Mesenchymal stem cell (in vitro differentiated cells and primary cell): ENCODE measurements at regions not wholly inside any gene's neighbourhood (a gene's known extent, or its start where the extent isn't known, plus 50 kb on each side); places are given as distances from the start of the nearest gene placed in this dataset.

ENCODE experiments used
- DNase-seq: peaks from one replicate; pipeline ENCODE4 v3.0.0-alpha.2; 2013
- H2AFZ ChIP-seq: one replicate; pipeline ENCODE4 v1.6.1; 2013; ENCODE audit warnings: low read depth, mild to moderate bottlenecking, control low read depth, inconsistent platforms, low read length, moderate library complexity
- H2AK5ac ChIP-seq: 2 replicates; pipeline ENCODE4 v1.6.1; 2013; ENCODE audit warnings: low read length, moderate library complexity, mild to moderate bottlenecking, inconsistent platforms; ENCODE audit not compliant: severe bottlenecking
- H2BK120ac ChIP-seq: one replicate; pipeline ENCODE4 v1.6.1; 2013; ENCODE audit warnings: low read depth, mild to moderate bottlenecking, inconsistent platforms, low read length, moderate library complexity
- H2BK12ac ChIP-seq, 2 experiments: one replicate each; pipeline ENCODE4 v1.6.1; 2013; ENCODE audit warnings: inconsistent platforms in 2 of 2, low read length in 2 of 2, mild to moderate bottlenecking in 2 of 2, moderate library complexity in 2 of 2, control low read depth in 1 of 2
- H2BK15ac ChIP-seq: one replicate; pipeline ENCODE4 v1.6.1; 2013; ENCODE audit warnings: mild to moderate bottlenecking, low read depth, inconsistent platforms; ENCODE audit not compliant: poor library complexity, severe bottlenecking
- H2BK5ac ChIP-seq: 2 replicates; pipeline ENCODE4 v1.6.1; 2013; ENCODE audit warnings: low read depth, mild to moderate bottlenecking, low read length, control low read depth, inconsistent platforms; ENCODE audit not compliant: poor library complexity, severe bottlenecking
- H3K14ac ChIP-seq, 2 experiments: one replicate each; pipeline ENCODE4 v1.6.1; 2013; ENCODE audit warnings: inconsistent platforms in 2 of 2, low read length in 2 of 2, control low read depth in 1 of 2, mild to moderate bottlenecking in 1 of 2, moderate library complexity in 1 of 2
- H3K18ac ChIP-seq, 2 experiments: one replicate each; pipeline ENCODE4 v1.6.1; 2013; ENCODE audit warnings: inconsistent platforms in 2 of 2, low read length in 2 of 2, control low read depth in 1 of 2, low read depth in 1 of 2, mild to moderate bottlenecking in 1 of 2
- H3K23ac ChIP-seq, 2 experiments: one replicate each; pipeline ENCODE4 v1.6.1; 2013; ENCODE audit warnings: inconsistent platforms in 2 of 2, low read length in 2 of 2, mild to moderate bottlenecking in 2 of 2, moderate library complexity in 2 of 2, control low read depth in 1 of 2
- H3K27ac ChIP-seq: 2 replicates; pipeline ENCODE4 v1.5.1; 2013; ENCODE audit warnings: mild to moderate bottlenecking, moderate library complexity, low read length, control low read depth, inconsistent platforms; ENCODE audit not compliant: poor library complexity, severe bottlenecking
- H3K27me3 ChIP-seq, 2 experiments: 2 replicates each; pipeline versions ENCODE4 v1.6.1 to v1.7.0; 2013; ENCODE audit warnings: low read length in 2 of 2, mild to moderate bottlenecking in 2 of 2, moderate library complexity in 2 of 2, control low read depth in 1 of 2, inconsistent platforms in 1 of 2; ENCODE audit not compliant: control insufficient read depth in 1 of 2, insufficient read depth in 1 of 2
- H3K36me3 ChIP-seq, 2 experiments: 2 replicates each; pipeline versions ENCODE4 v1.6.1 to v1.7.0; 2013; ENCODE audit warnings: low read length in 2 of 2, control low read depth in 1 of 2, inconsistent platforms in 1 of 2, low read depth in 1 of 2, mild to moderate bottlenecking in 1 of 2; ENCODE audit not compliant: insufficient read depth in 2 of 2, control insufficient read depth in 1 of 2
- H3K4ac ChIP-seq, 2 experiments: one replicate each; pipeline ENCODE4 v1.6.1; 2013; ENCODE audit warnings: inconsistent platforms in 2 of 2, low read length in 2 of 2, mild to moderate bottlenecking in 2 of 2, moderate library complexity in 2 of 2, control low read depth in 1 of 2, low read depth in 1 of 2
- H3K4me1 ChIP-seq: 2 replicates; pipeline ENCODE4 v1.6.1; 2013; ENCODE audit warnings: low read depth, low read length, control low read depth; ENCODE audit not compliant: control insufficient read depth, insufficient read depth
- H3K4me2 ChIP-seq: 2 replicates; pipeline ENCODE4 v1.6.1; 2013; ENCODE audit warnings: low read length, mild to moderate bottlenecking, inconsistent platforms; ENCODE audit not compliant: poor library complexity, severe bottlenecking
- H3K4me3 ChIP-seq, 2 experiments: 2 replicates each; pipeline versions ENCODE4 v1.5.1 to v1.7.0; 2013; ENCODE audit warnings: low read length in 2 of 2, mild to moderate bottlenecking in 2 of 2, control low read depth in 1 of 2, low read depth in 1 of 2; ENCODE audit not compliant: insufficient read depth in 1 of 2
- H3K79me1 ChIP-seq: replicated peaks from 2 replicates; pipeline ENCODE4 v1.6.1; 2013; ENCODE audit warnings: mild to moderate bottlenecking, control low read depth, low read length, inconsistent platforms; ENCODE audit not compliant: poor library complexity, severe bottlenecking
- H3K9ac ChIP-seq: 2 replicates; pipeline ENCODE4 v1.7.0; 2013; ENCODE audit warnings: mild to moderate bottlenecking, low read length, moderate library complexity
- H3K9me3 ChIP-seq: 2 replicates; pipeline ENCODE4 v1.7.0; 2013; ENCODE audit warnings: mild to moderate bottlenecking, low read length; ENCODE audit not compliant: control insufficient read depth
- H4K8ac ChIP-seq: one replicate; pipeline ENCODE4 v1.6.1; 2013; ENCODE audit warnings: inconsistent platforms, mild to moderate bottlenecking, low read length, moderate library complexity
- H4K91ac ChIP-seq: one replicate; pipeline ENCODE4 v1.6.1; 2013; ENCODE audit warnings: mild to moderate bottlenecking, low read length, inconsistent platforms
- WGBS: methylation state at CpG from one replicate; pipeline ENCODE4 v1.1.7; 2013; ENCODE audit warnings: mixed read lengths; 5-methylcytosine and 5-hydroxymethylcytosine counted together

GRCh38 chr2:239468491-239469105 lies 67.8 kb upstream of the HDAC4 start:
- Histone ChIP-seq H3K23ac (no peak overlapping the region), H3K27me3 (peaks cover 0 to 54% of the 10 kb centered on the region in 2 experiments), H3K36me3 (no peaks in the 10 kb centered on the region), H3K9me3 (peaks cover 6% of the 10 kb centered on the region), H2BK12ac (no peak overlapping the region), H3K18ac (no peak overlapping the region), H2AFZ (no peak overlapping the region), H3K4ac (no peak overlapping the region), H3K4me1 (no peaks in the 10 kb centered on the region), H2BK5ac (no peak overlapping the region), H4K91ac (no peak overlapping the region), H4K8ac (no peak overlapping the region), H3K27ac (no peak overlapping the region), H2AK5ac (no peak overlapping the region), H3K4me2 (no peak overlapping the region), H3K79me1 (no peaks in the 10 kb centered on the region), H3K9ac (no peak overlapping the region), H2BK15ac (no peak overlapping the region), H3K14ac (no peak overlapping the region), H2BK120ac (no peak overlapping the region), H3K4me3 (no peak overlapping the region)
- no peak for DNase-seq
- WGBS, result 77% methylated on average over 9 of the region's 10 CpGs

- Histone ChIP-seq H3K18ac (no peak overlapping the region), H2AK5ac (no peak overlapping the region), H2BK120ac (no peak overlapping the region), H4K91ac (peak overlapping the region; percentile 78), H3K9me3 (peaks cover 6% of the 10 kb centered on the region), H3K79me1 (no peaks in the 10 kb centered on the region), H3K36me3 (no peaks in the 10 kb centered on the region), H3K4me2 (no peak overlapping the region), H3K4me3 (no peak overlapping the region), H3K9ac (no peak overlapping the region), H4K8ac (no peak overlapping the region), H3K23ac (no peak overlapping the region), H2BK5ac (no peak overlapping the region), H3K4me1 (no peaks in the 10 kb centered on the region), H2AFZ (no peak overlapping the region), H3K27me3 (peaks cover 0 to 54% of the 10 kb centered on the region in 2 experiments), H2BK12ac (no peak overlapping the region), H2BK15ac (no peak overlapping the region), H3K4ac (no peak overlapping the region), H3K14ac (no peak overlapping the region), H3K27ac (no peak overlapping the region)
- DNase-seq, result no peak
- 86% methylated on average over 12 of the region's 12 CpGs for WGBS
Measured at GRCh38 chr2:239467956-239468490, 67.2 kb upstream of the HDAC4 start.

- Histone ChIP-seq H4K91ac (peak overlapping the region; percentile 78), H3K4me1 (no peaks in the 10 kb centered on the region), H3K79me1 (no peaks in the 10 kb centered on the region), H3K27me3 (peaks cover 0 to 53% of the 10 kb centered on the region in 2 experiments), H2BK15ac (no peak overlapping the region), H2BK120ac (no peak overlapping the region), H2AK5ac (no peak overlapping the region), H3K4me3 (no peak overlapping the region), H3K4ac (no peak overlapping the region), H3K14ac (no peak overlapping the region), H4K8ac (no peak overlapping the region), H2AFZ (no peak overlapping the region), H3K4me2 (no peak overlapping the region), H3K27ac (no peak overlapping the region), H2BK12ac (no peak overlapping the region), H3K23ac (no peak overlapping the region), H3K9me3 (peaks cover 6% of the 10 kb centered on the region), H2BK5ac (no peak overlapping the region), H3K9ac (no peak overlapping the region), H3K36me3 (no peaks in the 10 kb centered on the region), H3K18ac (no peak overlapping the region)
- 82% methylated on average over 7 of the region's 7 CpGs for WGBS
- DNase-seq, result no peak
Measured at GRCh38 chr2:239467281-239467955, 66.6 kb upstream of the HDAC4 start.

DNA sequence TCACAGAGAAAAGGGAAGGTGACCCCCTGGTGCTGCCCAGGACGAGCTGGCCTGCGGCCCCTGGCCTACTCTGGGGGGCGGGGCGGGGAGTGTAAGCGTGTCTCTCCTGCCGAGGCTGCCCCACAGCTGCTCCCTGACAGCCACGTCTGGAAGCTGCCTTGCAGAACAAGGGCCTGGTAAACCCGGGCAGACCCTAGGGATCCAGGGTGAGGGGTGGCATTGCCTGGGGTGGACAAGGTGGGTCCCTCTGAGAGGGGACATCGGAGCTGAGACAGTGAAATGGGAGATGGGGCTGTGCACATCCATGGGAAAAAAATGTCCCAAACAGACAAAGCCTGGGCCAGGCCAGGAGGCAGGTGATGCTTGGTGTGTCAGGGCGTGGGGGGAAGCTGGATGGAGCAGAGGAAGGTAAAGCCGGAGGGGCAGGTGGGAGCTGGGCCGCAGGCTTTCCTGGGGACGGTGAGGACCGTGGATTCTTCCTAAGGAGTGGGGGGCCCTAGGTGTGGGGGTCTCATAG lies 66.0 kb upstream of the HDAC4 start:
- H3K9ac ChIP-seq, result no peak overlapping the region
- no peak overlapping the region for H2AK5ac ChIP-seq
- H3K27me3 ChIP-seq, result peaks cover 0 to 48% of the 10 kb centered on the region in 2 experiments
- H3K14ac ChIP-seq, result no peak overlapping the region
- no peaks in the 10 kb centered on the region for H3K4me1 ChIP-seq
- no peak overlapping the region for H2AFZ ChIP-seq
- H4K91ac ChIP-seq, result no peak overlapping the region
- no peaks in the 10 kb centered on the region for H3K79me1 ChIP-seq
- H3K18ac ChIP-seq, result no peak overlapping the region
- no peak overlapping the region for H2BK120ac ChIP-seq
- no peak overlapping the region for H3K4me2 ChIP-seq
- H2BK5ac ChIP-seq, result no peak overlapping the region
- no peak overlapping the region for H3K4me3 ChIP-seq
- H2BK15ac ChIP-seq, result no peak overlapping the region
- H3K36me3 ChIP-seq, result no peaks in the 10 kb centered on the region
- H3K4ac ChIP-seq, result no peak overlapping the region
- H3K27ac ChIP-seq, result no peak overlapping the region
- no peak overlapping the region for H3K23ac ChIP-seq
- no peak overlapping the region for H2BK12ac ChIP-seq
- no peak overlapping the region for H4K8ac ChIP-seq
- no peak for DNase-seq
- WGBS, result 80% methylated on average over 14 of the region's 14 CpGs
- peaks cover 6% of the 10 kb centered on the region for H3K9me3 ChIP-seq
